ENCODE measurements at regions not wholly inside any gene's neighbourhood (a gene's known extent, or its start where the extent isn't known, plus 50 kb on each side); places are given as distances from the start of the nearest gene placed in this dataset.

DNA sequence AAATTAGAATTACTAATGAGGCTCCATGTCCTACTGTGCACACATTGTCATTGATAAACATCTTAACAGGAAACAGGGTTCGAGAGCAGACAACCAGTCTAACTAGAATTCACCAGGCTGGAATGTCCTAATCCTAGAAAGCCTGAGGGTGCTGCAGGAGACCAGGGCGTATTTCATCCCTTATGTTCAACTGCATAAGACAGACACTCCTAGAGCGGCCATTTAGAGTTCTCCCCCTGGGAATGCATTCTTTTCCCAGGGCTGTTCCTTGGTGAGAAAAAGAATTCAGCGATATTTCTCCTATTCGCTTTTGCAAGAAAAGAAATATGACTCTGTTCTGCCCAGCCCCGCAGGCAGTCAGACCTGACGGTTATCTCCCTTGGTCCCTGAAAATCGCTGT is 486.0 kb downstream of the REEP3 start:
- no peak for TF ChIP-seq EZH2 (IDR thresholded peaks at IDR 0.05; ENCODE audit: borderline replicate concordance, insufficient read depth, low read depth, low read length, poor library complexity, severe bottlenecking)
- TF ChIP-seq, protein P1, sequence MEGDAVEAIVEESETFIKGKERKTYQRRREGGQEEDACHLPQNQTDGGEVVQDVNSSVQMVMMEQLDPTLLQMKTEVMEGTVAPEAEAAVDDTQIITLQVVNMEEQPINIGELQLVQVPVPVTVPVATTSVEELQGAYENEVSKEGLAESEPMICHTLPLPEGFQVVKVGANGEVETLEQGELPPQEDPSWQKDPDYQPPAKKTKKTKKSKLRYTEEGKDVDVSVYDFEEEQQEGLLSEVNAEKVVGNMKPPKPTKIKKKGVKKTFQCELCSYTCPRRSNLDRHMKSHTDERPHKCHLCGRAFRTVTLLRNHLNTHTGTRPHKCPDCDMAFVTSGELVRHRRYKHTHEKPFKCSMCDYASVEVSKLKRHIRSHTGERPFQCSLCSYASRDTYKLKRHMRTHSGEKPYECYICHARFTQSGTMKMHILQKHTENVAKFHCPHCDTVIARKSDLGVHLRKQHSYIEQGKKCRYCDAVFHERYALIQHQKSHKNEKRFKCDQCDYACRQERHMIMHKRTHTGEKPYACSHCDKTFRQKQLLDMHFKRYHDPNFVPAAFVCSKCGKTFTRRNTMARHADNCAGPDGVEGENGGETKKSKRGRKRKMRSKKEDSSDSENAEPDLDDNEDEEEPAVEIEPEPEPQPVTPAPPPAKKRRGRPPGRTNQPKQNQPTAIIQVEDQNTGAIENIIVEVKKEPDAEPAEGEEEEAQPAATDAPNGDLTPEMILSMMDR (IDR thresholded peaks at IDR 0.05) = no peak
- Histone ChIP-seq H2AFZ (ENCODE audit: insufficient read depth, low read depth, low read length, poor library complexity, severe bottlenecking) (no peak overlapping the region), H3K79me2 (ENCODE audit: control insufficient read depth, insufficient read depth, low read length) (no peaks in the 10 kb centered on the region), H3K27ac (ENCODE audit: low read length in 2 of 2) (no peak overlapping the region), H3K4me1 (ENCODE audit: control insufficient read depth in 2 of 2, insufficient read depth in 2 of 2, low read length in 2 of 2) (no peaks in the 10 kb centered on the region), H3K4me3 (ENCODE audit: control extremely low read depth in 1 of 5, extremely low read depth in 1 of 5, insufficient read depth in 1 of 5, low read depth in 2 of 5, low read length in 4 of 5) (no peak overlapping the region), H3K9ac (ENCODE audit: low read length) (no peak overlapping the region), H3K36me3 (replicated peaks in 1 of 2; ENCODE audit: control extremely low read depth in 1 of 2, control insufficient read depth in 1 of 2, extremely low read depth in 1 of 2, insufficient read depth in 2 of 2, low read length in 1 of 2) (no peaks in the 10 kb centered on the region), H3K27me3 (replicated peaks in 1 of 4; ENCODE audit: control extremely low read depth in 1 of 4, control insufficient read depth in 3 of 4, insufficient read depth in 4 of 4, low read length in 3 of 4) (no peaks in the 10 kb centered on the region), H4K20me1 (ENCODE audit: control insufficient read depth, insufficient read depth, low read length, poor library complexity, severe bottlenecking) (no peaks in the 10 kb centered on the region), H3K4me2 (replicated peaks; ENCODE audit: low read depth, low read length, poor library complexity, severe bottlenecking) (no peak overlapping the region), H3K9me3 (ENCODE audit: control extremely low read depth in 1 of 3, control insufficient read depth in 2 of 3, insufficient read depth in 1 of 3, low read length in 2 of 3) (peaks cover 0 to 4% (median 0%) of the 10 kb centered on the region in 3 donors)
- no peaks in the 10 kb centered on the region for H3K4me1 Mint-ChIP-seq
- DNase-seq = no peak
- H3K9me3 Mint-ChIP-seq (ENCODE audit: insufficient read depth) = peaks cover 3% of the 10 kb centered on the region
- intact Hi-C loops (cut with micrococcal nuclease) = no loop called here
- no peak for ATAC-seq (ENCODE audit: low read depth)
- H3K27me3 Mint-ChIP-seq = no peaks in the 10 kb centered on the region
- POLR2A ChIA-PET = no interaction called here
- no peak overlapping the region for H3K27ac Mint-ChIP-seq
- WGBS (ENCODE audit: insufficient coverage) = 96% methylated on average over 6 of the region's 8 CpGs
- no peak overlapping the region for H3K4me3 Mint-ChIP-seq
- CTCF ChIA-PET = no interaction called here

DNA sequence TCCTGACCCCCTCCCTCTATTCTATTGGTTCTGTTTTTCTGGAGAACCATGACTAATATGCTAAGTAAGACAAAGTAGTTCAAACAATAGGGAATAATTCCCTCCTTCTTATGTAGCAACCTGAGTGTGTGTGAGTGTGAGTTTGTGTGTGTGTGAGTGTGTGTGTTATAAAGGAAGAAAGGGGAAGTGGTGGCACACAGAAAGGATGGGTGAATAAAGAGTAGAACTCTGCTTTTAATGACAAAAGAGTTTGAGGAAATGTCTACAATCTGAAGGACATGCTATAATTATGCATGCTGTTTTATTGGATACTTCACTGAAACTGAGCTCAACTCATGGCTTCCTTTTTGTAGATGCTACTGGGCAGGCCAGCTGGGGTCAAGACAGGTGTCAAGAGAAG is 489.5 kb downstream of the REEP3 start:
- no peak overlapping the region for H3K9ac ChIP-seq (ENCODE audit: low read length)
- ChIA-PET POLR2A (no interaction called here), CTCF (no interaction called here)
- H3K4me3 ChIP-seq (ENCODE audit: control extremely low read depth in 1 of 5, extremely low read depth in 1 of 5, insufficient read depth in 1 of 5, low read depth in 2 of 5, low read length in 4 of 5) = no peak overlapping the region
- Mint-ChIP-seq H3K27ac (no peak overlapping the region), H3K4me1 (no peaks in the 10 kb centered on the region), H3K4me3 (no peak overlapping the region), H3K27me3 (peaks cover 3% of the 10 kb centered on the region), H3K9me3 (ENCODE audit: insufficient read depth) (peaks cover 3% of the 10 kb centered on the region)
- no peak for ATAC-seq (ENCODE audit: low read depth)
- intact Hi-C loops (cut with micrococcal nuclease) = no loop called here
- H4K20me1 ChIP-seq (ENCODE audit: control insufficient read depth, insufficient read depth, low read length, poor library complexity, severe bottlenecking) = no peaks in the 10 kb centered on the region
- no peak overlapping the region for H3K4me2 ChIP-seq (replicated peaks; ENCODE audit: low read depth, low read length, poor library complexity, severe bottlenecking)
- TF ChIP-seq, protein P1 (IDR thresholded peaks at IDR 0.05) = no peak
- no peak for TF ChIP-seq EZH2 (IDR thresholded peaks at IDR 0.05; ENCODE audit: borderline replicate concordance, insufficient read depth, low read depth, low read length, poor library complexity, severe bottlenecking)
- no peaks in the 10 kb centered on the region for H3K36me3 ChIP-seq (replicated peaks in 1 of 2; ENCODE audit: control extremely low read depth in 1 of 2, control insufficient read depth in 1 of 2, extremely low read depth in 1 of 2, insufficient read depth in 2 of 2, low read length in 1 of 2)
- peaks cover 0 to 4% (median 0%) of the 10 kb centered on the region in 3 donors for H3K9me3 ChIP-seq (ENCODE audit: control extremely low read depth in 1 of 3, control insufficient read depth in 2 of 3, insufficient read depth in 1 of 3, low read length in 2 of 3)
- H3K79me2 ChIP-seq (ENCODE audit: control insufficient read depth, insufficient read depth, low read length) = no peaks in the 10 kb centered on the region
- no peaks in the 10 kb centered on the region for H3K4me1 ChIP-seq (ENCODE audit: control insufficient read depth in 2 of 2, insufficient read depth in 2 of 2, low read length in 2 of 2)
- no peaks in the 10 kb centered on the region for H3K27me3 ChIP-seq (replicated peaks in 1 of 4; ENCODE audit: control extremely low read depth in 1 of 4, control insufficient read depth in 3 of 4, insufficient read depth in 4 of 4, low read length in 3 of 4)
- no peak for DNase-seq
- no peak overlapping the region for H3K27ac ChIP-seq (ENCODE audit: low read length in 2 of 2)
- no peak overlapping the region for H2AFZ ChIP-seq (ENCODE audit: insufficient read depth, low read depth, low read length, poor library complexity, severe bottlenecking)

Measured in B cell (primary cell).